Smooth muscle cell (in vitro differentiated cells): ENCODE measurements at regions not wholly inside any gene's neighbourhood (a gene's known extent, or its start where the extent isn't known, plus 50 kb on each side); places are given as distances from the start of the nearest gene placed in this dataset.

Experiments
- DNase-seq: peaks from one replicate; lab custom pipeline; 2025; ENCODE audit not compliant: unreplicated experiment; lab: John Stamatoyannopoulos, UW
- H2AFZ ChIP-seq: fragments of 200-600 bp; sonication (generic); 2 replicates; pipeline ENCODE4 v1.6.0; 2016; ENCODE audit warnings: antibody characterized with exemption, low read depth, mild to moderate bottlenecking
- H3F3A ChIP-seq: fragments of 200-600 bp; sonication (generic); 2 replicates; pipeline ENCODE4 v1.6.0; 2017; ENCODE audit warnings: antibody characterized with exemption, low read depth
- H3K27ac ChIP-seq: fragments of 200-600 bp; sonication (generic); 2 replicates; pipeline ENCODE4 v1.5.1; 2016; ENCODE audit warnings: low read depth, mild to moderate bottlenecking
- H3K27me3 ChIP-seq: fragments of 200-600 bp; sonication (generic); 2 replicates; pipeline ENCODE4 v1.6.1; 2016; ENCODE audit warnings: low read depth, mild to moderate bottlenecking
- H3K36me3 ChIP-seq: fragments of 200-600 bp; sonication (generic); 2 replicates; pipeline ENCODE4 v1.5.1; 2016; ENCODE audit warnings: low read depth
- H3K4me1 ChIP-seq: fragments of 200-600 bp; sonication (generic); 2 replicates; pipeline ENCODE4 v1.5.1; 2016; ENCODE audit warnings: low read depth
- H3K4me2 ChIP-seq: fragments of 200-600 bp; sonication (generic); 2 replicates; pipeline ENCODE4 v1.6.0; 2016; ENCODE audit warnings: mild to moderate bottlenecking
- H3K4me3 ChIP-seq: fragments of 200-600 bp; sonication (generic); 2 replicates; pipeline ENCODE4 v1.5.1; 2016; ENCODE audit warnings: mild to moderate bottlenecking
- H3K79me2 ChIP-seq: fragments of 200-600 bp; sonication (generic); 2 replicates; pipeline ENCODE4 v1.6.0; 2016; ENCODE audit warnings: low read depth, mild to moderate bottlenecking
- H3K9ac ChIP-seq: fragments of 200-600 bp; sonication (generic); 2 replicates; pipeline ENCODE4 v1.6.0; 2016; ENCODE audit warnings: low read depth
- H3K9me3 ChIP-seq: fragments of 200-600 bp; sonication (generic); replicated peaks from 2 replicates; pipeline ENCODE4 v1.5.1; 2016; ENCODE audit warnings: low read depth
- H4K20me1 ChIP-seq: fragments of 200-600 bp; sonication (generic); 2 replicates; pipeline ENCODE4 v1.6.0; 2016; ENCODE audit warnings: low read depth
- whole genome bisulfite sequencing: methylation state at CpG from one replicate; pipeline ENCODE4 v1.1.7; 2016; ENCODE audit warnings: low lambda C conversion rate; 5-methylcytosine and 5-hydroxymethylcytosine counted together
- TF ChIP-seq, protein P1 (sequence below): fragments of 200-600 bp; sonication (generic); IDR thresholded peaks from 2 replicates; pipeline ENCODE4 v1.5.1; 2017; ENCODE audit warnings: borderline replicate concordance, mild to moderate bottlenecking, antibody characterized with exemption; ENCODE audit not compliant: insufficient read depth, poor library complexity, severe bottlenecking

DNA sequence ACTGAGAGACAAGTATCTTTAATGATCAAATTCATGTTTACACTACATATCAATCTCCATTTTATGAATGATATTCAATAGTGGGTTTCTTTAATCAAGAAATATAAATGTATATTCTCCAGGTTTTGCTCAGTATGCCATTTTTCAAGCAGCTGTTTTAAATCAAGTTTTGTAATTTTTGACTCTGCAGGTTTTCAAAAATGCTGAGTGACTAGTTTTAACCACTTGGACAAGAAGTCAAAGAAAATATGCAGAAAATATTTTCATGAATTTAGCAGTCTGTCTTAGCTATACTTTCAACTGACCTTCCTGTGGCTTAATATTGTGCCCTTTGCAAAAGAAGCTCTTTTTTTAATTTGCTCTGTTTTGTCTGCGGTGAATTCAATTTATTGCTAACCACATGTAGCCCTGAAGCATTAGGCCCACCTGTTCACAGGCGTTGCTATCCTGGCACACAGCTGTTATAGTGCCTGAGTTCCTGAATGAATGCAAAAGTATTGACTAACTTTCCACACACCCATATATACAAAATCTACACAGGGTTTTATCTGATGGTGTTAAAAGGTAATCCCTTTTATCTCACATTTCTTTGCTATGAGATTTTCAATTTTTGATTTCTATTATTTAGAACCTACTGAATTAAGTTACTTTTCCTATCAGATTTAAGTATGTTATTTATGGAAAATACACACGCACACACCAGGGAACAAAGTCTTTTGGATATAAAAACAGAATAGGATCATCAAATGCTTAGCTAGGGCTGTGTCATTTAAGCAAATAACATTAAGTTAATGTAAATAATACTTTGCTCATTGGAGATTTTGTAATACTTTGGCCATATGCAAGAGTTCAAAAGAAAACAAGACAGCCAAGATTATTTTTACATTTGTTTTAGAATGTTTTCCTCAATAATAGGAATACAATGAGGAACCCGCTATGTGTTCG is 1166.1 kb upstream of the GBE1 start:
- DNase-seq = no peak
- Histone ChIP-seq H3K9ac (no peak overlapping the region), H2AFZ (no peak overlapping the region), H3K27ac (no peak overlapping the region), H4K20me1 (no peaks in the 10 kb centered on the region), H3K4me1 (no peaks in the 10 kb centered on the region), H3K4me2 (no peak overlapping the region), H3K9me3 (no peaks in the 10 kb centered on the region), H3F3A (no peaks in the 10 kb centered on the region), H3K79me2 (no peaks in the 10 kb centered on the region), H3K36me3 (no peaks in the 10 kb centered on the region), H3K4me3 (no peak overlapping the region), H3K27me3 (no peaks in the 10 kb centered on the region)
- WGBS = 91% methylated on average over 5 of the region's 5 CpGs
- TF ChIP-seq, protein P1, sequence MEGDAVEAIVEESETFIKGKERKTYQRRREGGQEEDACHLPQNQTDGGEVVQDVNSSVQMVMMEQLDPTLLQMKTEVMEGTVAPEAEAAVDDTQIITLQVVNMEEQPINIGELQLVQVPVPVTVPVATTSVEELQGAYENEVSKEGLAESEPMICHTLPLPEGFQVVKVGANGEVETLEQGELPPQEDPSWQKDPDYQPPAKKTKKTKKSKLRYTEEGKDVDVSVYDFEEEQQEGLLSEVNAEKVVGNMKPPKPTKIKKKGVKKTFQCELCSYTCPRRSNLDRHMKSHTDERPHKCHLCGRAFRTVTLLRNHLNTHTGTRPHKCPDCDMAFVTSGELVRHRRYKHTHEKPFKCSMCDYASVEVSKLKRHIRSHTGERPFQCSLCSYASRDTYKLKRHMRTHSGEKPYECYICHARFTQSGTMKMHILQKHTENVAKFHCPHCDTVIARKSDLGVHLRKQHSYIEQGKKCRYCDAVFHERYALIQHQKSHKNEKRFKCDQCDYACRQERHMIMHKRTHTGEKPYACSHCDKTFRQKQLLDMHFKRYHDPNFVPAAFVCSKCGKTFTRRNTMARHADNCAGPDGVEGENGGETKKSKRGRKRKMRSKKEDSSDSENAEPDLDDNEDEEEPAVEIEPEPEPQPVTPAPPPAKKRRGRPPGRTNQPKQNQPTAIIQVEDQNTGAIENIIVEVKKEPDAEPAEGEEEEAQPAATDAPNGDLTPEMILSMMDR = no peak

DNA sequence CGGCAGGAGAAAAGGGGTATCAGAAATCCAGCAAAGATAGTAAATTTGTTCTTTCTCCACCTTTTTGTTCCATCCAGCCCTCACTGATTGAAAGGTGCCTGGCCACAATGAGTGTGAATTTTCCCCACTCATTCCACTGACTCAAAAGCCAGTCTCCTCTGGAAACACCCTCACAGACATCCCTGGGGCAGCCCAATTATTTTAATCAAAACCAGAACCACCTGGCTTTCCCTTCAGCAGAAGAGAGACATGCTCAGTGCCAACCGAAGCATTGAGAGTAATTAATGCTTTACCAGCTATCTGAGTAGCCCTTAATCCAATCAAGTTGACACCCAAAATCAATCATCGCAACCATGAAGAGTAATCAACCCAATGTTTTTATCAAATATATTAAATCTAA is 1129.6 kb upstream of the GBE1 start:
- no peaks in the 10 kb centered on the region for H3K9me3 ChIP-seq
- H3K79me2 ChIP-seq = no peaks in the 10 kb centered on the region
- no peak overlapping the region for H3K9ac ChIP-seq
- H3F3A ChIP-seq = no peaks in the 10 kb centered on the region
- no peaks in the 10 kb centered on the region for H4K20me1 ChIP-seq
- WGBS = 69% methylated on average over 3 of the region's 3 CpGs
- TF ChIP-seq, protein P1 = no peak
- no peak overlapping the region for H3K27ac ChIP-seq
- H3K4me3 ChIP-seq = no peak overlapping the region
- H3K4me2 ChIP-seq = no peak overlapping the region
- H3K27me3 ChIP-seq = no peaks in the 10 kb centered on the region
- H3K36me3 ChIP-seq = no peaks in the 10 kb centered on the region
- no peaks in the 10 kb centered on the region for H3K4me1 ChIP-seq
- DNase-seq = no peak
- no peak overlapping the region for H2AFZ ChIP-seq

DNA sequence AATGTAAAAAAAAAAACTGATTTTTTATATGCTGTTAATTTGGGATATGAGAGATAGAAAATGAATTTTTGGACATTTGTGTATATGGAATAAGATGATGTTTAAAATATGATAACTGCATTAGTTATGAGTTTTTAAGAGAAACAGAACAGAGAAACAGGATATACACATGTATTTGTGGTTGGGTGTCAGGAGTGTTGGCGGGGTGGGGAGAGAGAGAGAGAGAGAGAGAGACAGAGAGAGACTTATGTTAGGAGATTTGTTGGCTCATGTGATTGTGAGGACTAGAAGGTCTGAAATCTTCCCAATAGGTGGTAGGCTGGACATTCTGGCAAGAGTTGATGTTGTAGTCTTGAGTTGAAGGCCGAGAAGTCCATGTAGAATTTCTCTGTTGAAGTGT is 1121.6 kb upstream of the GBE1 start:
- Histone ChIP-seq H3K27ac (no peak overlapping the region), H3K36me3 (no peaks in the 10 kb centered on the region), H3K79me2 (no peaks in the 10 kb centered on the region), H3K9ac (no peak overlapping the region), H3K4me3 (no peak overlapping the region), H3K27me3 (no peaks in the 10 kb centered on the region), H4K20me1 (no peaks in the 10 kb centered on the region), H3K9me3 (no peaks in the 10 kb centered on the region), H3K4me1 (no peaks in the 10 kb centered on the region), H3F3A (no peaks in the 10 kb centered on the region), H3K4me2 (no peak overlapping the region), H2AFZ (no peak overlapping the region)
- 80% methylated on average over 2 of the region's 2 CpGs for WGBS
- TF ChIP-seq, protein P1 = no peak
- no peak for DNase-seq

DNA sequence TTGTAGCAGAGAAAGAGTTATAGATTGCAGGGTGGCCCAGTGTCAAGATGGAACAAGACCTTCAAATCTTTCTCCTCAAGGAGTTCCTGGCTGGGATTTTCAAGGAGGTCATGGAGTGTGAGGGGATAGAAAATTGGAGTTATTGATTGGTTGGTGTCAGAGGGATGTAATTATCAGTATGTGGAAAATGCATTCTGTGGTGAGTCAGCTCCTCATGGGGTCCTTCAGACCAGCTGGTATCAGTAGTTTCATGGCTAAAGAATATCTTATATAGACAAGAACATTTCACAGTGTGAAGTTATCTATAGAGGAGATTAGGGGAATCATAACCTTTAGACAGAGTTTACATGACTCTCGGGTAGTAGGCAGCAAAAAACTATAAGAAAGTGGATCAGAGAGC is 1114.0 kb upstream of the GBE1 start:
- no peak overlapping the region for H2AFZ ChIP-seq
- H3K79me2 ChIP-seq = no peaks in the 10 kb centered on the region
- H3K4me2 ChIP-seq = no peak overlapping the region
- H3K36me3 ChIP-seq = no peaks in the 10 kb centered on the region
- H3K27ac ChIP-seq = peak overlapping the region; percentile 6
- no peak overlapping the region for H3K4me3 ChIP-seq
- no peaks in the 10 kb centered on the region for H3K27me3 ChIP-seq
- no peak overlapping the region for H3K9ac ChIP-seq
- no peak for DNase-seq
- TF ChIP-seq, protein P1 = no peak
- H3K9me3 ChIP-seq = no peaks in the 10 kb centered on the region
- no peaks in the 10 kb centered on the region for H4K20me1 ChIP-seq
- 13% methylated on average over 1 of the region's 1 CpG for WGBS
- peaks cover 2% of the 10 kb centered on the region for H3K4me1 ChIP-seq
- no peaks in the 10 kb centered on the region for H3F3A ChIP-seq
